Panc1 (cell line): ENCODE measurements at regions not wholly inside any gene's neighbourhood (a gene's known extent, or its start where the extent isn't known, plus 50 kb on each side); places are given as distances from the start of the nearest gene placed in this dataset.

Experiments used
- ATAC-seq: fragments of 200-7000 bp; cut with Tn5 transposase; 2 replicates; pipeline ENCODE4 v1.9.1; 2020; ENCODE audit warnings: mild to moderate bottlenecking, moderate library complexity
- BruUV-seq: library from RNA; stranded (reverse); fragments of 400-500 nt; replicated peaks from 2 replicates; lab custom pipeline; 2021; lab: Mats Ljungman, UMichigan
- CTCF ChIA-PET: fragments of 300-600 bp; sonication (Branson Sonifier 250); formaldehyde crosslinking; loops from one replicate; lab custom pipeline; 2022; ENCODE audit warnings: antibody characterized with exemption; lab: Charles Lee
- POLR2A ChIA-PET: fragments of 300-600 bp; sonication (Branson Sonifier 250); formaldehyde crosslinking; loops from one replicate; lab custom pipeline; 2022; ENCODE audit warnings: antibody characterized with exemption; lab: Charles Lee
- DNase-seq: peaks from one replicate; pipeline ENCODE4 v3.0.0-alpha.2; 2010; ENCODE audit warnings: low read depth, low spot score
- H3K27ac ChIP-seq: 2 replicates; pipeline ENCODE4 v1.5.1; 2011; ENCODE audit warnings: mild to moderate bottlenecking, low read length, inconsistent platforms
- H3K27me3 ChIP-seq: fragments of 200-500 bp; sonication (Bioruptor generic); 2 replicates; pipeline ENCODE4 v1.6.0; 2014; ENCODE audit warnings: low read length, inconsistent platforms; ENCODE audit not compliant: control insufficient read depth, insufficient read depth
- H3K36me3 ChIP-seq: fragments of 200-500 bp; sonication (Bioruptor generic); 2 replicates; pipeline ENCODE4 v1.5.1; 2014; ENCODE audit warnings: inconsistent platforms, mild to moderate bottlenecking, low read length, moderate library complexity; ENCODE audit not compliant: control insufficient read depth, insufficient read depth
- H3K4me1 ChIP-seq: 2 replicates; pipeline ENCODE4 v1.5.1; 2011; ENCODE audit warnings: inconsistent platforms, mild to moderate bottlenecking, low read length, moderate library complexity; ENCODE audit not compliant: control insufficient read depth, insufficient read depth
- H3K4me3 ChIP-seq, 2 experiments: 2 replicates each; pipeline ENCODE4 v1.5.1; 2011 to 2012; ENCODE audit warnings: low read depth in 2 of 2, low read length in 2 of 2, mild to moderate bottlenecking in 2 of 2, inconsistent platforms in 1 of 2, moderate library complexity in 1 of 2
- H3K9me3 ChIP-seq: fragments of 200-500 bp; sonication (Bioruptor generic); 2 replicates; pipeline ENCODE4 v1.5.1; 2014; ENCODE audit warnings: low read depth, mild to moderate bottlenecking, inconsistent platforms, low read length, moderate library complexity; ENCODE audit not compliant: control insufficient read depth, insufficient read depth
- CTCF ChIP-seq: fragments of 450-650 bp; IDR thresholded peaks from 2 replicates; pipeline ENCODE4 v1.5.1; 2017; ENCODE audit warnings: mild to moderate bottlenecking
- POLR2AphosphoS5 ChIP-seq: IDR thresholded peaks from 2 replicates; pipeline ENCODE4 v1.6.1; 2012; ENCODE audit warnings: mild to moderate bottlenecking, low read depth, low read length, moderate library complexity
- REST ChIP-seq, 2 experiments: IDR thresholded peaks; 2 replicates each; pipeline ENCODE4 v1.6.1; 2011 to 2012; ENCODE audit warnings: low read depth in 2 of 2, control low read depth in 1 of 2, low read length in 1 of 2, mild to moderate bottlenecking in 1 of 2, moderate library complexity in 1 of 2; ENCODE audit not compliant: insufficient read depth in 1 of 2
- SIN3A ChIP-seq: IDR thresholded peaks from 2 replicates; pipeline ENCODE4 v1.6.1; 2012; ENCODE audit warnings: low read depth, mild to moderate bottlenecking, low read length, moderate library complexity, borderline replicate concordance; ENCODE audit not compliant: insufficient read depth
- TCF7L2 ChIP-seq: IDR thresholded peaks from 2 replicates; pipeline ENCODE4 v1.6.1; 2011; ENCODE audit warnings: mild to moderate bottlenecking, low read depth, low read length, inconsistent platforms
- in situ Hi-C: cut with HindIII; loops from 2 replicates; pipeline ENCODE4 v1.10.0; 2016; ENCODE audit warnings: low sequenced_read_pairs, low pct_unique_long_range_greater_than_20kb
- intact Hi-C: fragments of 100-400 bp; cut with micrococcal nuclease; formaldehyde crosslinking; loops from one replicate; pipeline ENCODE4 v1.10.0; 2022; ENCODE audit not compliant: unreplicated experiment

- Histone ChIP-seq H3K36me3 (no peaks in the 10 kb centered on the region), H3K4me1 (0 out of 2 replicates have a peak, but pooled peaks cover 4% of the 10 kb centered on the region), H3K27me3 (no peaks in the 10 kb centered on the region), H3K4me3 (no peak overlapping the region), H3K27ac (no peak overlapping the region), H3K9me3 (no peaks in the 10 kb centered on the region)
- DNase-seq (no peak), ATAC-seq (no peak)
- ChIA-PET POLR2A (no interaction called here), CTCF (no interaction called here)
- in situ Hi-C loops: no loop called here
- TF ChIP-seq CTCF (no peak), TCF7L2 (no peak), POLR2AphosphoS5 (no peak), REST (IDR thresholded peaks at IDR 0.05; ENCODE audit: insufficient read depth in 1 of 2, low read depth in 2 of 2, low read length in 1 of 2) (no peak), SIN3A (no peak)
- BruUV-seq: no TSS peak
- intact Hi-C loops: no loop called here
Measured at GRCh38 chr5:159467666-159468065, 137.4 kb upstream of the IL12B start.

- no TSS peak for BruUV-seq
- TF ChIP-seq POLR2AphosphoS5 (no peak), SIN3A (no peak), TCF7L2 (no peak), REST (IDR thresholded peaks at IDR 0.05; ENCODE audit: insufficient read depth in 1 of 2, low read depth in 2 of 2, low read length in 1 of 2) (no peak), CTCF (no peak)
- POLR2A ChIA-PET: no interaction called here
- no peak overlapping the region for H3K4me3 ChIP-seq
- 0 out of 2 replicates have a peak, but pooled peaks cover 3% of the 10 kb centered on the region for H3K9me3 ChIP-seq
- no peak for ATAC-seq
- in situ Hi-C loops (no loop called here), intact Hi-C loops (no loop called here)
- DNase-seq: no peak
- no peak overlapping the region for H3K27ac ChIP-seq
- no peaks in the 10 kb centered on the region for H3K36me3 ChIP-seq
- H3K4me1 ChIP-seq: no peaks in the 10 kb centered on the region
- CTCF ChIA-PET: no interaction called here
- H3K27me3 ChIP-seq: no peaks in the 10 kb centered on the region
Measured at GRCh38 chr5:159469496-159470372, 139.4 kb upstream of the IL12B start.
